GM18868 (cell line): ENCODE measurements at regions not wholly inside any gene's neighbourhood (a gene's known extent, or its start where the extent isn't known, plus 50 kb on each side); places are given as distances from the start of the nearest gene placed in this dataset.

ENCODE experiments used
- ATAC-seq: cut with Tn5 transposase; IDR thresholded peaks from one replicate; pipeline ENCODE4 v1.9.1; 2021; ENCODE audit warnings: mild to moderate bottlenecking, moderate library complexity; ENCODE audit not compliant: unreplicated experiment

DNA sequence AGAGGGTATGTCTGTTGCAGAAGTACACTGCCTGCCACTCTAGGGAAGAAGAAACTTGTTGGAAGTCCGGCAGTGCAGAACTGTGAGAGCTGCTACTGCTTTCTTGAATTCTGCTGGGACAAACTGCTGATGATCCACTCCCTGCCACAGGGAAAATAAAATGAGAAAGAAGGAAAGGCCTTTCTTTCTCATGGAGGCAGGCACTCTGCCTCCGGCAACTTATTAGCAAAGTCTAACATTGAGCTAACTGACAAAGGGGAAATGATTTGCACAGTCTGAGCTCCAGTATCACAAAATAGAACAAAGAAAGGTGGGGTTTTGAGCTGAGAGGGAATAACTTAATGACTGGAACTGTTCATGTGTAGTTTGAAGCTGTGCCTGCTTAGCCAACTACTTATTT is 134.6 kb downstream of the AASDHPPT start:
- no peak for ATAC-seq

DNA sequence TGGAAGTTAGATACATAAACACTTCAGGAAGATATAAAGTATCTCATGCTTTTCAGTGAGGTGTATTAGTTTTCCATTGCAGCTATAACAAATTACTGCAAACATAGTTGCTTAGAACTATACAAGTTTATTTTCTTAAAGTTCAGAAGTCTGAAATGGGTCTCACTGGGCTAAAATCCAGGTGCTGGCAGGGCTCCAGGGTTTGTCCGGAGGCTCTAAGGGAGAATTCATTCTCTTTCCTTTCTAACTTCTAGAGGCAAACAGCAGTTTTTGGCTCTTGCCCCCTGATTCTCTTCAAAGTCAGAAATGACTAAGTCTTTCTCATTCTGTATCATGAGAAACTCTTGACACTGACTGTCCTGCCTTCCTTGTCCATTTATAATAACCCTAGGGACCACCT is 138.8 kb downstream of the AASDHPPT start:
- no peak for ATAC-seq

DNA sequence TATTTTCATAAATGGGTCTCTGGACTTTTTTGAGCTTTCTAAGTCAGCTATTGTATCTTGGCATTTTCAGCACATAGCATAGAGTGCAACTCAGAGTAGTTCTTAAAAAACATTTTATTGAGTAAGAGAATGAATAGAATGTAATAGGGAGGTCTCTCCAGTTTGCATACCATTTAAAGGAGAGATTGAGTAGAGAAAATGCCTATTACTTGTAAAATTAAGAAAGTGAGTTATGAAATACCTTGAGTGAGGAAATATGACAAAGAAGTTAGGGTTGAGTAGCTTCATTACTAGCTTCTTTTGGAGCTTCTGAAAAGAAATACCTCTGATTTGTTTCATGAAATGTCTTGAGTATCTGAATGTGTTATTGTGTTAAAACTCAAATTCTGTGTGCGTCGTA is 140.0 kb downstream of the AASDHPPT start:
- ATAC-seq = no peak

DNA sequence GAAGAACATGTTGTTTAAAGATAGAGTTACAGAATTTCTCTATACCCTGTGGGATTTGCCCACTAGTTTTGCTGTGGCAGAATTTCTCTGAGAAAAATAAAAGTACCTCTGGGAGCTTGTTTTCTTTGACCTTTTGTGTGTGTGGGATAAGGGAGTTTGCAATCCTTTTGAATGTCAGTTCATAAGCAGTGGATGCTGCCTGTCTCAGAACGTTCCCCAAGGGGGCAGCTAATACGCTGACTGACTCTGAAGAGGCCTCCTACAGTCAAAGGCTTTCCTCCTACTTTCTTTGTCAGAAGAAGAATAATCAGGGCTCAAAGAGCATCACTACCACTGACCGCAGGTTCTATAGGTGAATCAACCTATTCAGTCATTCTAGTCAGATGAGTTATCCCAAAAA is 140.6 kb downstream of the AASDHPPT start:
- no peak for ATAC-seq

DNA sequence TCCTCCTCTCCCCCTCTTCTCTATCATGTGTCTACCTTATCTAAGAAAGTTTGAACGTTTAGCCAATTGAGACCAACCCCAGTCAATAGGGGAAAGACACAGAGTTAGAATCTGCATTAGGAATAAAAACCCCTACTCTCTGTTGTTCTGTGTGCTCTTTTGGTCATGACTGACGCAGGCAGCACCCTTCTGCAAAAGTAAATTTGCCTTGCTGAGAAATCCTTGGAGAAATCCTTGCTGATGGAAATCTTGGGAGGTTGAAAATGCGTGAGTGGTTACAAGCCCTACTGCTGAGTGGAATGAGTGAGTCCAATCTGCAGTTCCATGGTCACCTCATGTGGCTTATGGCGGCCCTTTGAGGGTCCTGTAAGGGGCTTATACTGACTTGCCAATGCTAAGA is 145.2 kb downstream of the AASDHPPT start:
- ATAC-seq = no peak

DNA sequence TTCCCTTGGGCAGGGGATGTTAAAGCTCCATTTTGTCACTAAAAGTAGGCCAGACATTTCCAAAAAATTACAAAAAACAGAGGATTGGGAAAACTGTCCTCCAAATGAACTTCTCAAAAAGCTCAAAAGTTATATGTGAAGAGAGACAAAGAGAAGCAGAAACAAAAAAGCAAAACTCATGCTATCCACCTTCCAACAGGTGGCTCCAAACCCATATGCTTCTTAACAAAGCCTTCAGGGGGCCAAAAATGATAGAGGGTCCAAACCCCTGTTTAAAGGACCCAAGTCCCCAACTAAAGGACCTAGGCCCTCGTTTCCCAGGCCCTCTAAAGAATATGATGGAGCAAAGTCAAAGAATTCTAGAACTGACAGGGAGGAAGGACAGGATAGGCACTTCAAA is 146.7 kb downstream of the AASDHPPT start:
- no peak for ATAC-seq

DNA sequence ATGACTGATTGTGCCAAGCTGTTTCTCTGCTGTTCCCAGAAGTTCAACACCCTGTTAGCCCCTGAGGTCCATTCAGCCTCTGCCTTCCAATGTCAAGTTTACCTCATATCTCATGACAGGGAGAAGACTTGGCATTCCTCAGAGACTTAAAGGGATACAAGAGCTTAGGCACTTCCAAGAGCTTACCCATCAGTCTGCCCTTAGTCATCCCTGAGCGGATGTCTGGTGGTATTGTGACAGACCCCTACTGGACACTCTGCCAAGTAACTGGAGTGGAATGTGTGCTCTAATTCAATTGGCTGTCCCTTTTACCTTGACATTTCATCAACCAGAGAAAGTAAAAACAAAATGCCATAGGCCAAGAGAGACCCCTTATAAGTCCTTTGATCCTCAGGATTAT is 151.5 kb downstream of the AASDHPPT start:
- ATAC-seq = no peak

DNA sequence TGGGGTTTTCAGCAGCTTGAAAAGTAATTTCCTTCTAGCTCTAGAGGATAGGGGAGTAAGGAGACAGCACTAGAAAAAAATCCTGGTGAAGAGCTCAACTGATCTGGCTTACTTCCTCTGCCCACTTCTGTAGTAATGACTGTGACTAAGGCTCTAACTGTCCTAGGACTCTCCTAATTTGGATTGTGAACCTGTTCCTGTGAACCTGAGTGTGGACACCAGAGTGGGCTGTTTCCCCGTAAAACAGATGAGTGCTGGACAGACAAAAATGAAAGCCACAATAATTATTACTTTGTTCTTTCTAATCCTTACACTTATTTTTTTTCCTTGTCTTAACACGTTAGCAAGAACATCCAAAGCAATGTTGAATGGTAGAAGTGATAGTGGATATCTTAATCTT is 154.1 kb downstream of the AASDHPPT start:
- no peak for ATAC-seq

DNA sequence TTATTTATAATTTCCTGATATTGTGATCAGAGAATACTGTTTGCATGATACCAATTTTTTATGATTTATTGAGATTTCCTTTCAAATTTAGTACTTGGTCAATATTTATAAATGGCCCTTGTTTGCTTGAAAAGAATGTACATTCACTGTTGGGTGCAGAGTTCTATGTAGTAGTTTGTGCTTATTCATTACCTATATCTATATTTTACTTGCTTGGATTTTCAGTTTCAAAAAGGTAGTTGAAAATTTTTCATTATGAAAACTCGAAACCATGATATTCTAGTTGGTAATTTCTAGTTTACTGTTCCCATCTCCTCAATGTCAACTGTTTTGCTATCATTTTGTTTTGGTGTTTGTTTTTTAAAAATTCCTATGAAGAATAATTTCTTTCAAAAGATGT is 155.7 kb downstream of the AASDHPPT start:
- ATAC-seq = peak; percentile 67

DNA sequence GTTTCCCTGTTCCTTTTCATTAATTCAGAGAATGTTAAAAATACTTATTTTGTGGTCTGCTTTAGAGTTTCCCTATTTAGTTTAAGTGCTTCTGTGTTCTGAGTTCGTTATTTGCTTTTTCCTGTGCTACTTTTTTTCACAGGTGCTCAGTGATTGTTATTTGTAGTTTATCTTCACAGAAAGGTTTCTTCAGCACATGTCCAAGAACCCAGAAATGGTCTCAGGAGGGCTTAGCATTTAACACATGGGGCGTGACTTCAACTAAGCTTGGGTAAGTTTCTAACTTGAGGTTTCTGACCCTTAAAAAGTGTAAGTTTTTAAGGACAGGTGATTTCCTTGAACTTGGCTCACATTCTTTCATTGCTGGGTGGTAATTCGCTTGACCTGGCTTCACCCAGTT is 157.3 kb downstream of the AASDHPPT start:
- peak; percentile 39 for ATAC-seq

DNA sequence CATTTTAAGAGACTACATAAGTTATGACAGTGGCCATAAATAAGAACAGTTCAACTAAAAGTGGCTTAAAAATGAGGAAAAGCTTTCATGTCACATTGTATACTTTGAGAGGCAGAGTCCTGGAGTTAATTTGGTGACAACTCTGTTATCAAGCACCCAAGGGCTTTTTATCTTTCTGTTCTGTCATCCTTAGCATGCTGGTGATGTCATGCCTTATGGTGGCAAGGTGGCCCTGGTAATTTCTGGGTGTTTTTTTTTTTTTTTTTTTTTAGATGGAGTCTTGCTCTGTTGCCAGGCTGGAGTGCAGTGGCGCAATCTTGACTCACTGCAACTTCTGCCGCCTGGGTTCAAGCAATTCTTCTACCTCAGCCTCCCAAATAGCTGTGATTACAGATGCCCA is 158.8 kb downstream of the AASDHPPT start:
- no peak for ATAC-seq

DNA sequence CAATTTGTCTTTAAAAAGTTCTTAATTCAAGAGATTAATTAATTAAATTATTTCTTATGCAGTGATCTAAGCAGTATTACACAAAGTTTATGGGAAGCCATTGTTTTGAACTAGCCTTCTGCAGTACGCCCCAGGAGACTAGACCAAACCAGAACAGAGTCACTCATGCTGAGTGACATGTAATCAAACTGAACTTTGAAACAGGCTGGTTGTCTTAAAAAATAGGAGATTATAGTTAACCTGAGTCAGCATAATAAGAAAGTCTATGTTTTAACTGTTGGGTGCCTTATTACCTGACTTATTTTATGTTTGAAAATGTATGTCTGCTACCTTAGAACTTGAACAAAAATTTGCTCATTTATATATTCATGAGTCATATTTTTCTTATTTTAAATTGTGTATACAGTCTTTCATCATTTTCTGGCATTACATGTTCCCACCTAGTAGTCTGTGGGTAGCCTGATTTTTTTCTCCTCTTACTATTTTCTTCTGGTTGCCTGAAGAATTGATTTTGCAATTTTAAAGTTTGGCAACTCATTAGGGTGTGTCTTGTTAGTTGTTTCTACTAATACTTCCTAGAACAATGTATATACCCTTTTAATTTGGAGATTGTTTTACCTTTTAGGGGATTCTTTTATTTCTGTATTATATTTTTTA is 161.4 kb downstream of the AASDHPPT start:
- ATAC-seq = no peak

DNA sequence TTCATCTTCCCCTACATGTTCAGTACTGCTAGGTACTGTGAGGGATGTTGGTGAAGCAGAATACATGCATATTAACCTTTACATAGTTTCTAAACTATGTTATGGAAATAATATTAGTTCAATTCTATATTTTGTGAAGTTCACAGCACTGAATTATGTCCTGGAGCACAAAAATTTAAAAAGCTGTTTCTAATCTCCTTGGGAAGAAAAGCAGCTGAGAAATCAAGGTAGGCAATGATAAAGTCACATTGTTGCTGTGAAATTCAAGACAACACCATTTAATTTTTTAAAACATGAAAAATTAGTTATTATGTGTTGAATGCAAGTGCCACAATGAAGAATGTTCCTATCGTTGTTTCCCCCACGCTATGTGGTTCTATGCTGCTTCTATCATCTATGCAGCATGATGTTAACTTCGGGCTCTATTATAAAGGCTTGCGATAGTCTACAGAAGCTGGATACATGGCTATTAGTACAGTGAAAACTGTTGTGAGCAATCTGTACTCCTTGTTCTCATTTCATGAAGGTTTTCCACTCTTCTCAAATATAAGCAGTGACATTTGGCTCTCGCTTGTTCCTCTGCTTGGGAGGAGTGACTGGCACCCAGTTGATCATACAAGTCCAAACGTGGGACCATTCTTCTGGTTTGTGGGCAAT is 164.3 kb downstream of the AASDHPPT start:
- ATAC-seq = no peak

DNA sequence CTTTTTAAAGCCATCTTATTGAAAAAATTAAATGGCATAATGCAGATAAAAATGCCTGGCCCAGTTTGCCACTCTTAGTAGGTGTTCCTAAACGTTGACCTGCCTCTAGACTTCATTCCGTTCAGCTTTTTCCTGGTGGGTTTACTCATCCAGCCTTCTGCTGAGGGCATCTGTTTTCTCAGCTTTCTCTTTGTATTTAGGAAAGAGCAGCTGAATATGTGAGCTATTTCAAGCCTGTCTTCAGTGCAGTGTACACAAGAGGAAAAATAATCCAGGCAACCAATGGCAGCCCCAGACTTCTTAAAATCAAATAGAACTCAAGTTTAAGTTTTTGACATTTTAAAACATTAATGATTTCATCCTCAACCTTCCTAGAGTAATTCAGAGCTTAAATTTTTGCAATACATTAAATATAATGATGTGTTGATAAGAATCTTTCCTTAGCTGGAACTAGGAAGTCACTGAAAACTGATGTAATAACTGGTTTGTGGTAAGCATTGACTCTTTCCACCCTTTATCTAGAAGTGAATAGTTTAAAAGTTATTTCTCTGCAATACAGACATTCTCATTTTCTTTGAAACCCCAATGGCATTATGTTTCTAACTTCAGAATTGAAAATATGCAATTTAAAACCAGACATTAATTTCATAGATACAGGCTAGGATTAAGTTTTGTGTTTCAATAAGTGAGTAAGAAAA is 165.4 kb downstream of the AASDHPPT start:
- ATAC-seq = no peak

DNA sequence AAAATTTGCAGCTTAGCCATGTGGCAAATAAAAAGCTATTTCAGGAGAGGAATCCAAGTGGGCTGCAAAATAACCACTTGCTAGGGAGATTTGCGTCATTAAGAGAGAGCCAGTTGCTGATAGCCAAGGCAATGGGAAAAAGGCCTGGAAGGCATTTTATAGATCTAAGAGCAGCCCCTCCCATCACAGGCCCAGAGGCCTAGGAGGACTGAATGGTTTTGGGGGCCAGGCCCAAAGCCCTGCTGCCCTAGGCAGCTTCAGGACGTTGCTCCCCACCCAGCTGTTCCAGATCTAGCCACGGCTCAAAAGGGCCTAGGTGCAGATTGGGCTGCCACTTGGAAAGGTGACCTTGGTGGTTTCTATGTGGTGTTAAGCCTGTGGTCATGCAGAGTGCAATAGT is 169.0 kb downstream of the AASDHPPT start:
- no peak for ATAC-seq

DNA sequence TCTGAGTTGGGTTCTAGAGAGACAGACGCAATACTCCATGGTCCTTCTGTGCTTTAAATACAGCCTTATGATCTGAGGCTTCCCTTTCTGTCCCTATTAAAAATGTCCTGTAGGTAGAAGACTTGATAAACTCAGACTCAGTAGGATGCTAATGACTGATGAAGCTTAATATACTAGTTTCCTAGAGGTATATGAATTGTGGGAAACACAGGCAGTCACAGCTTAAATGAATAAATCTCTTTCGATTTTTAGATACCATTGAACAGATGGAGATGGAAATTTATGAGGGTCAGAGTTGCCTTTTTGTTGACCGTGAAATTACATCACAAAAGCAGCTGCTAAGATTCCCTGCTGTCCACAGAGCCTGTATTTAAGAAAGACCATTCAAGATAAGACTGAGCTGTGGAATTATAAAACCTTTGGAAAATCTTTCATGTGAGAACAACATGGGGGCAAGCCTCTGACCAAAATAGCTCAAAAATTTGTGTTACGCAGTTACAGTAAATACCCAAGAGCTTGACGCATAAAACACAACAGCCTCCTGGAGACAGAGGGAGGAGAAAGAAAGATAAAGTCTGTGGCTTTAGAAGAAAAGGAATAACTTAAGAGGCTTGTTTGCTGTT is 172.3 kb downstream of the AASDHPPT start:
- no peak for ATAC-seq

DNA sequence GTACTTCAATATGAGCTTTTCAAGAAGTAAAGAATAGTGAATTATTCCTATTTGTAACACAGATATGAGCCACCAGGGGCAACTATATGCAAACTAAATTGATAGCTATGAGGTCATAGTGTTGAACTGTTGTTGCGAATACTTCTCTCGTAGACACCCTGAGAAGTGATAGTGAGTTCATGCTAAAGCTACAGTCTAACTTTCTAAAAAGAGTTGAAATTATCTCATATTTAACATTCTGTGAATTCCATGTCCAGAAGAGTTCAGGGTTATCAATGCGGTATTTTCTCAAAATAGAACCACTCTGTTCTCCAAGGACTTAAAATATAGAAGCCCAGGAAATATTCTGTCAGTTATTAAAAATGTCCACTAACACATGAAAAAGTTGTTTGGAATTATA is 185.4 kb downstream of the AASDHPPT start:
- ATAC-seq = no peak

DNA sequence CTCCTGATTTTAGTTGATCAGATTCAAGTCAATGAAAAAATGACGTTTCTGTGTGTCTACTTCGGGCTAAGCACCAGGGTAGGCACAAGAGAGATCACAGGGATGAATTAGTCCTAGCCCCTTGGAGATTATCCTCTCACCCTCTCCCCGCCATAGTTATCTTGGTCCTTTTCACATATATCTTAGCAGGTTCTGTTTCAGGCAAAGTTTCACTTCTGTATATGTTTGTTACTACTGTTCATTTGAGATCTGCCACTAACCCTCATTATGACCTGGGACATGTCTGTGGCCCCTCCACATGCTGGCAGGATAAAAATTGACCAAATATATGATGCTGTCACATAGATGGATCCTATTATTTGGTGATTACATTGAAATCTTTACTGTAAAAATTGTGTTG is 186.1 kb downstream of the AASDHPPT start:
- no peak for ATAC-seq

DNA sequence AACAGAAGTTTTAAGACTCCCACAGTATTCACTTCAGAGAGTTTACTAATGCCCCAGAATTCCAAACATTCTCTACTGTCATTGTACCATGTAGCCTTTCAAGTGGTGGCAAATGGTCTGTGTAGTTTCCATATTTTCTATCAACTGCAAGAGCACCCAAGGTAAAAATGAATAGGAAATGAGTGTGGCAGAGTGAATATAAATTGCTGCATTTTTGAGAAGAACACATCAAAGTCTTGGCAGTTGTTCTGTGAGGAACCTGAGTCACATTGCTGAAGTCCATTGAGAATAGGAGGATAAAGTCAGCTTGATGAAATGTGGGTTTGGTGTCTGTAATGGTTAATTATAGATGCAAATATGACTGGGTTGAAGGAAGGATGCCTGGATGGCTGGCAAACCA is 193.6 kb downstream of the AASDHPPT start:
- ATAC-seq = no peak

DNA sequence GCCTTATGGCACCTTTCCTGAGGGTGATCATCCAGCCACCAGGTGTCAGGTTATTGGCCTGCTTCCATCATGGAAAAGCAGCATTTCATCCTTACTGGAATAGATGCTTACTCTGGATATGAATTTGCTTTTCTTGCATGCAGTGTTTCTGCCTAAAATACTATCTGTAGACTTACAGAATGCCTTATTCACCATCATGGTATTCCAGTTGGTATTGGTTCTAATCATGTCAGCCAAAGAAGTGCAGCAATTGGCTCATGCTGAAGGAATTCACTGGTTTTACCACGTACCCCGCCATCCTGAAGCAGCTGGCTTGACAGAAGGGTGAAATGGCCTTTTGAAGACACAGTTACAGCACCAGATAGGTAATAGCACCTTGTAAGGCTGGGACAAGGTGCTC is 194.2 kb downstream of the AASDHPPT start:
- no peak for ATAC-seq

DNA sequence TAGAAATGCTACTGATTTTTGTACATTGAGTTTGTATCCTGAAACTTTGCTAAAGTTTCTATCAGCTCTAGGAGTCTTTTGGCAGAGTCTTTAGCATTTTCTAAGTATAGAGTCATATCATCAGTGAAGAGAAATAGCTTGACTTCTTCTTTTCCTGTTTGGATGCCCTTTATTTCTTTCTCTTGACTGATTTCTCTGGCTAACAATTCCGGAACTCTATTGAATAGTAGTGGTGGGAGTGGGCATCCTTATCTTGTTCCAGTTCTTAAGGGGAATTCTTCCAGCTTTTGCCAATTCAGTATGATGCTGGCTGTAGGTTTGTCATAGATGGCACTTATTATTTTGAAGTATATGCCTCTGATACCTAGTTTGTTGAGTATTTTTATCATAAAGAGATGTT is 197.7 kb downstream of the AASDHPPT start:
- no peak for ATAC-seq

DNA sequence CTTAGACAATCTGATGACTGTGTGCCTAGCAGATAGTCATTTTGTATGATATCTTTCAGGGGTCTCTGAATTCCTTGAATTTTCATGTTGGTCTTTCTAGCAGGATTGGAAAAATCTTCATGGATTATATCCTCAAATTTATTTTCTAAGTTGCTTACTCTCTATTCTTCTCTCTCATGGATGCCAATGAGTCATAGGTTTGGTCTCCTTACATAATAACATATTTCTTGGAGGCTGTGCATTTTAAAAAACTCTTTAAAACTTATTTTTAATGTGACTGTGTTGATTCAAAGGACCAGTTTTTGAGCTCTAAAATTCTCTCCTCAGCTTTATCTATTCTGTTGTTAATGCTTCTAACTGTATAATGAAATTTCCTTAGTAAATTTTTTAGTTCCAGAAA is 198.7 kb downstream of the AASDHPPT start:
- no peak for ATAC-seq
